ENCODE measurements at regions not wholly inside any gene's neighbourhood (a gene's known extent, or its start where the extent isn't known, plus 50 kb on each side); places are given as distances from the start of the nearest gene placed in this dataset.

DNA sequence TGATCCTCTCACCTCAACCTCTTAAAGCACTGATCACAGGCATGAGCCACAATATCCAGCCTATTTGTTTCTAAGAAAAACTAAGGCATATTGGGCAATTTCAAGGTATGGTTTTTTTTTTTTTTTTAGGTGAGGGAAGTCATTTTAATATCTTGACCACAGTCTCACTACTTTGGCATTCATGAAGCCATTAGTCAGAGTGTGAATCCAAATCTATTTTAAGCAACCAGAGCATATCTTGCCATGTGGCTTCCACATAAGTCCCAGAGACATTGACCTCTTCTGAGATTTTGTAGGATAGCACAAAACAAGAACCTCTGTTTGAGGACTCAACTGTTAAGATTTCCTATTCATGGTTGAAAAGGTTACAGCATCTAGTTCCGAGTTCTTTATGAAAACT is 130.3 kb upstream of the RBM19 start:
- Histone ChIP-seq H3K9ac (ENCODE audit: control insufficient read depth, insufficient read depth, low read length) (no peak overlapping the region), H2AFZ (ENCODE audit: control insufficient read depth, low read depth, low read length) (no peak overlapping the region), H3K4me1 (ENCODE audit: control insufficient read depth, insufficient read depth, low read length) (no peaks in the 10 kb centered on the region), H4K20me1 (ENCODE audit: control insufficient read depth, insufficient read depth) (no peaks in the 10 kb centered on the region), H3K27ac (ENCODE audit: control insufficient read depth, insufficient read depth) (no peak overlapping the region), H3K79me2 (ENCODE audit: control insufficient read depth, insufficient read depth, low read length) (no peaks in the 10 kb centered on the region), H3K36me3 (ENCODE audit: control insufficient read depth in 2 of 2, insufficient read depth in 2 of 2, low read length in 1 of 2) (no peaks in the 10 kb centered on the region), H3K4me2 (ENCODE audit: control insufficient read depth, insufficient read depth) (no peak overlapping the region), H3K27me3 (replicated peaks in 1 of 2; ENCODE audit: control insufficient read depth in 2 of 2, insufficient read depth in 2 of 2, low read length in 1 of 2) (no peaks in the 10 kb centered on the region), H3K9me3 (replicated peaks; ENCODE audit: control insufficient read depth, insufficient read depth, low read length) (no peaks in the 10 kb centered on the region), H3K4me3 (no peak overlapping the region)
- TF ChIP-seq SREBF2 (IDR thresholded peaks at IDR 0.05; ENCODE audit: low read length) (no peak), KDM1A (IDR thresholded peaks at IDR 0.05; ENCODE audit: borderline replicate concordance) (no peak)
- TF ChIP-seq, protein P1, sequence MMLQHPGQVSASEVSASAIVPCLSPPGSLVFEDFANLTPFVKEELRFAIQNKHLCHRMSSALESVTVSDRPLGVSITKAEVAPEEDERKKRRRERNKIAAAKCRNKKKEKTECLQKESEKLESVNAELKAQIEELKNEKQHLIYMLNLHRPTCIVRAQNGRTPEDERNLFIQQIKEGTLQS (IDR thresholded peaks at IDR 0.05; ENCODE audit: borderline replicate concordance, extremely low read depth, low read depth, low read length), result no peak
- TF ChIP-seq, protein P2, sequence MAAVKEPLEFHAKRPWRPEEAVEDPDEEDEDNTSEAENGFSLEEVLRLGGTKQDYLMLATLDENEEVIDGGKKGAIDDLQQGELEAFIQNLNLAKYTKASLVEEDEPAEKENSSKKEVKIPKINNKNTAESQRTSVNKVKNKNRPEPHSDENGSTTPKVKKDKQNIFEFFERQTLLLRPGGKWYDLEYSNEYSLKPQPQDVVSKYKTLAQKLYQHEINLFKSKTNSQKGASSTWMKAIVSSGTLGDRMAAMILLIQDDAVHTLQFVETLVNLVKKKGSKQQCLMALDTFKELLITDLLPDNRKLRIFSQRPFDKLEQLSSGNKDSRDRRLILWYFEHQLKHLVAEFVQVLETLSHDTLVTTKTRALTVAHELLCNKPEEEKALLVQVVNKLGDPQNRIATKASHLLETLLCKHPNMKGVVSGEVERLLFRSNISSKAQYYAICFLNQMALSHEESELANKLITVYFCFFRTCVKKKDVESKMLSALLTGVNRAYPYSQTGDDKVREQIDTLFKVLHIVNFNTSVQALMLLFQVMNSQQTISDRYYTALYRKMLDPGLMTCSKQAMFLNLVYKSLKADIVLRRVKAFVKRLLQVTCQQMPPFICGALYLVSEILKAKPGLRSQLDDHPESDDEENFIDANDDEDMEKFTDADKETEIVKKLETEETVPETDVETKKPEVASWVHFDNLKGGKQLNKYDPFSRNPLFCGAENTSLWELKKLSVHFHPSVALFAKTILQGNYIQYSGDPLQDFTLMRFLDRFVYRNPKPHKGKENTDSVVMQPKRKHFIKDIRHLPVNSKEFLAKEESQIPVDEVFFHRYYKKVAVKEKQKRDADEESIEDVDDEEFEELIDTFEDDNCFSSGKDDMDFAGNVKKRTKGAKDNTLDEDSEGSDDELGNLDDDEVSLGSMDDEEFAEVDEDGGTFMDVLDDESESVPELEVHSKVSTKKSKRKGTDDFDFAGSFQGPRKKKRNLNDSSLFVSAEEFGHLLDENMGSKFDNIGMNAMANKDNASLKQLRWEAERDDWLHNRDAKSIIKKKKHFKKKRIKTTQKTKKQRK (IDR thresholded peaks at IDR 0.05; ENCODE audit: low read depth, low read length), result no peak
- TF ChIP-seq, protein P3, sequence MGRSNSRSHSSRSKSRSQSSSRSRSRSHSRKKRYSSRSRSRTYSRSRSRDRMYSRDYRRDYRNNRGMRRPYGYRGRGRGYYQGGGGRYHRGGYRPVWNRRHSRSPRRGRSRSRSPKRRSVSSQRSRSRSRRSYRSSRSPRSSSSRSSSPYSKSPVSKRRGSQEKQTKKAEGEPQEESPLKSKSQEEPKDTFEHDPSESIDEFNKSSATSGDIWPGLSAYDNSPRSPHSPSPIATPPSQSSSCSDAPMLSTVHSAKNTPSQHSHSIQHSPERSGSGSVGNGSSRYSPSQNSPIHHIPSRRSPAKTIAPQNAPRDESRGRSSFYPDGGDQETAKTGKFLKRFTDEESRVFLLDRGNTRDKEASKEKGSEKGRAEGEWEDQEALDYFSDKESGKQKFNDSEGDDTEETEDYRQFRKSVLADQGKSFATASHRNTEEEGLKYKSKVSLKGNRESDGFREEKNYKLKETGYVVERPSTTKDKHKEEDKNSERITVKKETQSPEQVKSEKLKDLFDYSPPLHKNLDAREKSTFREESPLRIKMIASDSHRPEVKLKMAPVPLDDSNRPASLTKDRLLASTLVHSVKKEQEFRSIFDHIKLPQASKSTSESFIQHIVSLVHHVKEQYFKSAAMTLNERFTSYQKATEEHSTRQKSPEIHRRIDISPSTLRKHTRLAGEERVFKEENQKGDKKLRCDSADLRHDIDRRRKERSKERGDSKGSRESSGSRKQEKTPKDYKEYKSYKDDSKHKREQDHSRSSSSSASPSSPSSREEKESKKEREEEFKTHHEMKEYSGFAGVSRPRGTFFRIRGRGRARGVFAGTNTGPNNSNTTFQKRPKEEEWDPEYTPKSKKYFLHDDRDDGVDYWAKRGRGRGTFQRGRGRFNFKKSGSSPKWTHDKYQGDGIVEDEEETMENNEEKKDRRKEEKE (IDR thresholded peaks at IDR 0.05), result no peak
- TF ChIP-seq, protein P4, sequence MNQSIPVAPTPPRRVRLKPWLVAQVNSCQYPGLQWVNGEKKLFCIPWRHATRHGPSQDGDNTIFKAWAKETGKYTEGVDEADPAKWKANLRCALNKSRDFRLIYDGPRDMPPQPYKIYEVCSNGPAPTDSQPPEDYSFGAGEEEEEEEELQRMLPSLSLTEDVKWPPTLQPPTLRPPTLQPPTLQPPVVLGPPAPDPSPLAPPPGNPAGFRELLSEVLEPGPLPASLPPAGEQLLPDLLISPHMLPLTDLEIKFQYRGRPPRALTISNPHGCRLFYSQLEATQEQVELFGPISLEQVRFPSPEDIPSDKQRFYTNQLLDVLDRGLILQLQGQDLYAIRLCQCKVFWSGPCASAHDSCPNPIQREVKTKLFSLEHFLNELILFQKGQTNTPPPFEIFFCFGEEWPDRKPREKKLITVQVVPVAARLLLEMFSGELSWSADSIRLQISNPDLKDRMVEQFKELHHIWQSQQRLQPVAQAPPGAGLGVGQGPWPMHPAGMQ (IDR thresholded peaks at IDR 0.05; ENCODE audit: borderline replicate concordance), result no peak
- ChIA-PET SMC1A (ENCODE audit: uncharacterized antibody, unreplicated experiment) (no interaction called here), POLR2A (no interaction called here), CTCF (no interaction called here), RAD21 (ENCODE audit: unreplicated experiment) (no interaction called here)
- no TSS peak for BruUV-seq (replicated peaks)
- FAIRE-seq, result no peak
- in situ Hi-C loops (cut with MboI), result no loop called here
- WGBS (ENCODE audit: insufficient coverage, insufficient replicate concordance, low lambda C conversion rate, missing lambda C conversion rate), result 22% methylated on average over 1 of the region's 1 CpG
- intact Hi-C loops (cut with micrococcal nuclease; ENCODE audit: unreplicated experiment), result no loop called here
- no peak for DNase-seq (ENCODE audit: low read depth, low spot score)
- ATAC-seq, result no peak

Measured in GM12878 (cell line).